IMR-90 (cell line): ENCODE measurements at regions not wholly inside any gene's neighbourhood (a gene's known extent, or its start where the extent isn't known, plus 50 kb on each side); places are given as distances from the start of the nearest gene placed in this dataset.

ENCODE experiments used
- ATAC-seq: fragments of 200-7000 bp; cut with Tn5 transposase; 2 replicates; pipeline ENCODE4 v1.9.1; 2020; ENCODE audit warnings: low read depth, mild to moderate bottlenecking, moderate library complexity
- BruUV-seq: library from RNA; stranded (reverse); fragments of 400-500 nt; replicated peaks from 2 replicates; lab custom pipeline; 2021; lab: Mats Ljungman, UMichigan
- CTCF ChIA-PET: fragments of 300-600 bp; formaldehyde crosslinking; extraction: SDS; loops from one replicate; lab custom pipeline; 2021; ENCODE audit warnings: antibody characterized with exemption; lab: Yijun Ruan, JAX
- POLR2A ChIA-PET: fragments of 300-600 bp; sonication (Branson Sonifier 250); formaldehyde crosslinking; loops from one replicate; lab custom pipeline; 2022; ENCODE audit warnings: antibody characterized with exemption; ENCODE audit not compliant: unreplicated experiment; lab: Charles Lee
- DNase-seq: peaks from one replicate; pipeline ENCODE4 v3.0.0; 2013
- H2AFZ ChIP-seq: replicated peaks from 2 replicates; pipeline ENCODE3; 2013; ENCODE audit warnings: low read length, mild to moderate bottlenecking; ENCODE audit not compliant: poor library complexity
- H2AK5ac ChIP-seq: 2 replicates; pipeline ENCODE4 v1.6.1; 2013; ENCODE audit warnings: low read depth, low read length, inconsistent platforms
- H2AK9ac ChIP-seq: replicated peaks from 2 replicates; pipeline ENCODE3; 2013; ENCODE audit warnings: mild to moderate bottlenecking, low read depth, low read length, moderate library complexity; ENCODE audit not compliant: poor library complexity
- H2BK120ac ChIP-seq: 2 replicates; pipeline ENCODE4 v1.6.1; 2013; ENCODE audit warnings: low read depth, low read length, inconsistent platforms
- H2BK15ac ChIP-seq: 3 replicates; pipeline ENCODE4 v1.6.1; 2013; ENCODE audit warnings: low read depth, low read length, inconsistent platforms
- H2BK20ac ChIP-seq: 2 replicates; pipeline ENCODE4 v1.6.1; 2013; ENCODE audit warnings: low read depth, mild to moderate bottlenecking, inconsistent platforms, low read length, moderate library complexity
- H2BK5ac ChIP-seq: 2 replicates; pipeline ENCODE4 v1.6.1; 2013; ENCODE audit warnings: mild to moderate bottlenecking, low read depth, low read length, inconsistent platforms; ENCODE audit not compliant: poor library complexity, severe bottlenecking
- H3K14ac ChIP-seq: replicated peaks from 2 replicates; pipeline ENCODE4 v1.6.1; 2013; ENCODE audit warnings: low read depth, low read length, inconsistent platforms
- H3K18ac ChIP-seq: 2 replicates; pipeline ENCODE4 v1.6.1; 2013; ENCODE audit warnings: low read depth, low read length, control low read depth
- H3K23ac ChIP-seq: 2 replicates; pipeline ENCODE4 v1.6.1; 2013; ENCODE audit warnings: low read depth, low read length, inconsistent platforms
- H3K27ac ChIP-seq: 2 replicates; pipeline ENCODE4 v1.5.1; 2013; ENCODE audit warnings: mild to moderate bottlenecking, control low read depth, low read length; ENCODE audit not compliant: insufficient read depth
- H3K27me3 ChIP-seq: 2 replicates; pipeline ENCODE4 v1.6.1; 2013; ENCODE audit warnings: low read length; ENCODE audit not compliant: control insufficient read depth, insufficient read depth
- H3K36me3 ChIP-seq: 2 replicates; pipeline ENCODE4 v1.6.1; 2013; ENCODE audit warnings: low read length, mixed read lengths; ENCODE audit not compliant: control insufficient read depth, insufficient read depth
- H3K4ac ChIP-seq: 2 replicates; pipeline ENCODE4 v1.6.1; 2013; ENCODE audit warnings: low read depth, low read length, inconsistent platforms
- H3K4me1 ChIP-seq: 2 replicates; pipeline ENCODE4 v1.6.1; 2013; ENCODE audit warnings: low read length, mixed read lengths; ENCODE audit not compliant: control insufficient read depth, insufficient read depth
- H3K4me2 ChIP-seq: 2 replicates; pipeline ENCODE4 v1.6.1; 2013; ENCODE audit warnings: low read depth, mild to moderate bottlenecking, control low read depth, low read length, moderate library complexity
- H3K4me3 ChIP-seq: 2 replicates; pipeline ENCODE4 v1.5.1; 2013; ENCODE audit warnings: low read depth, mild to moderate bottlenecking, control low read depth, low read length, moderate library complexity; ENCODE audit not compliant: insufficient read depth
- H3K56ac ChIP-seq: 2 replicates; pipeline ENCODE4 v1.6.1; 2013; ENCODE audit warnings: low read length, inconsistent platforms; ENCODE audit not compliant: insufficient read depth; ENCODE audit errors: extremely low read depth
- H3K79me1 ChIP-seq, 2 experiments: 2 replicates each; pipeline ENCODE4 v1.6.1; 2013; ENCODE audit warnings: low read length in 2 of 2, inconsistent platforms in 1 of 2, low read depth in 1 of 2
- H3K9ac ChIP-seq: 2 replicates; pipeline ENCODE4 v1.6.1; 2013; ENCODE audit warnings: low read depth, low read length, control low read depth
- H3K9me1 ChIP-seq: 2 replicates; pipeline ENCODE4 v1.6.1; 2013; ENCODE audit warnings: low read length, inconsistent platforms; ENCODE audit not compliant: insufficient read depth
- H3K9me3 ChIP-seq: 2 replicates; pipeline ENCODE4 v1.6.1; 2013; ENCODE audit warnings: low read length; ENCODE audit not compliant: control insufficient read depth, insufficient read depth
- H4K20me1 ChIP-seq: 2 replicates; pipeline ENCODE4 v1.6.1; 2013; ENCODE audit warnings: low read length, inconsistent platforms; ENCODE audit not compliant: insufficient read depth
- H4K5ac ChIP-seq: 2 replicates; pipeline ENCODE4 v1.6.1; 2013; ENCODE audit warnings: mild to moderate bottlenecking, low read depth, low read length, control low read depth
- H4K8ac ChIP-seq, 2 experiments: 2 replicates each; pipeline ENCODE4 v1.6.1; 2013; ENCODE audit warnings: low read depth in 2 of 2, low read length in 2 of 2, control low read depth in 1 of 2, inconsistent platforms in 1 of 2
- H4K91ac ChIP-seq: 2 replicates; pipeline ENCODE4 v1.6.1; 2013; ENCODE audit warnings: low read depth, low read length, inconsistent platforms; ENCODE audit not compliant: insufficient read depth
- CEBPB ChIP-seq: IDR thresholded peaks from 2 replicates; pipeline ENCODE4 v1.6.1; 2012; ENCODE audit warnings: low read depth, low read length, improper control_type of control experiment
- MAFK ChIP-seq: IDR thresholded peaks from 2 replicates; pipeline ENCODE4 v1.6.1; 2012; ENCODE audit warnings: low read depth, low read length, improper control_type of control experiment
- POLR2A ChIP-seq: IDR thresholded peaks from 2 replicates; pipeline ENCODE4 v1.6.1; 2012; ENCODE audit warnings: mild to moderate bottlenecking, low read depth, low read length
- WGBS, 2 experiments: methylation state at CpG; one replicate each; pipeline versions ENCODE4 v1.1.5 to v1.1.7; 2013; ENCODE audit warnings: missing lambda C conversion rate in 2 of 2; ENCODE audit not compliant: insufficient read length in 1 of 2; ENCODE audit errors: extremely low coverage in 2 of 2; 5-methylcytosine and 5-hydroxymethylcytosine counted together
- dilution Hi-C: fragments of 300-500 bp; cut with HindIII; formaldehyde crosslinking; loops from one replicate; pipeline ENCODE4 v1.14.3; 2018; ENCODE audit warnings: low sequenced_read_pairs; ENCODE audit not compliant: unreplicated experiment
- in situ Hi-C: fragments of 300-500 bp; cut with MboI; formaldehyde crosslinking; loops from 3 replicates; pipeline ENCODE4 v1.14.3; 2019; ENCODE audit warnings: low sequenced_read_pairs, inconsistent platforms, mixed read lengths
- intact Hi-C: fragments of 100-400 bp; cut with micrococcal nuclease; formaldehyde crosslinking; loops from 2 replicates; pipeline ENCODE4 v1.10.0; 2022

GRCh38 chr10:7040681-7041080 is 370.2 kb downstream of the SFMBT2 start:
- dilution Hi-C loops, result no loop called here
- Histone ChIP-seq H2BK15ac (no peak overlapping the region), H3K4ac (no peak overlapping the region), H4K5ac (no peak overlapping the region), H3K27ac (no peak overlapping the region), H2BK120ac (no peak overlapping the region), H3K14ac (no peak overlapping the region), H3K18ac (no peak overlapping the region), H2BK20ac (no peak overlapping the region), H2AFZ (no peak overlapping the region), H3K4me2 (no peak overlapping the region), H4K8ac (no peak overlapping the region), H3K9me3 (no peaks in the 10 kb centered on the region), H3K56ac (no peak overlapping the region), H2BK5ac (no peak overlapping the region), H2AK9ac (no peak overlapping the region), H2AK5ac (no peak overlapping the region), H3K4me3 (no peak overlapping the region), H3K4me1 (no peaks in the 10 kb centered on the region), H3K36me3 (no peaks in the 10 kb centered on the region), H3K27me3 (no peaks in the 10 kb centered on the region), H4K91ac (no peak overlapping the region), H4K20me1 (no peaks in the 10 kb centered on the region), H3K23ac (no peak overlapping the region), H3K9me1 (no peaks in the 10 kb centered on the region), H3K79me1 (no peaks in the 10 kb centered on the region), H3K9ac (no peak overlapping the region)
- no TSS peak for BruUV-seq
- TF ChIP-seq MAFK (no peak), CEBPB (no peak), POLR2A (no peak)
- ChIA-PET POLR2A (no interaction called here), CTCF (no interaction called here)
- in situ Hi-C loops, result no loop called here
- ATAC-seq, result no peak
- intact Hi-C loops, result no loop called here
- 50% methylated on average over 5 of the region's 11 CpGs; no CpG with 5 or more reads in 1 of the 2 experiments for WGBS, 2 experiments
- DNase-seq, result no peak
